Esophagus squamous epithelium (tissue), 5 donors: ENCODE measurements at regions not wholly inside any gene's neighbourhood (a gene's known extent, or its start where the extent isn't known, plus 50 kb on each side); places are given as distances from the start of the nearest gene placed in this dataset.

Source experiments
- DNase-seq: peaks from one replicate; lab custom pipeline; 2025; lab: John Stamatoyannopoulos, UW
- H3K27ac ChIP-seq, 4 donors: fragments of 200-600 bp; sonication (generic); one replicate each; pipeline ENCODE4 v1.5.1; 2016 to 2019; ENCODE audit warnings: mild to moderate bottlenecking in 1 of 4
- H3K27me3 ChIP-seq, 4 donors: fragments of 200-600 bp; sonication (generic); 1 replicate in 3 of 4; 2 replicates in 1 of 4; pipeline versions ENCODE4 v1.5.1 to v1.6.0; 2017 to 2021; ENCODE audit warnings: antibody characterized with exemption in 1 of 4
- H3K36me3 ChIP-seq, 3 donors: fragments of 200-600 bp; sonication (generic); one replicate each; pipeline ENCODE4 v1.5.1; 2016 to 2019
- H3K4me1 ChIP-seq, 3 donors: fragments of 200-600 bp; sonication (generic); one replicate each; pipeline ENCODE4 v1.5.1; 2017 to 2019
- H3K4me3 ChIP-seq, 4 donors: fragments of 200-600 bp; sonication (generic); 1 replicate in 3 of 4; 2 replicates in 1 of 4; pipeline ENCODE4 v1.5.1; 2016 to 2019; ENCODE audit warnings: mild to moderate bottlenecking in 2 of 4, moderate library complexity in 1 of 4
- H3K9me3 ChIP-seq, 3 donors: fragments of 200-600 bp; sonication (generic); one replicate each; pipeline ENCODE4 v1.5.1; 2016 to 2019
- CTCF ChIP-seq, 6 experiments: fragments of 450-650 bp in 4 of 6; fragments of 200-600 bp in 2 of 6; sonication (generic) in 2 of 6; IDR thresholded peaks; one replicate each; pipeline ENCODE4 v1.5.1; 2016 to 2019; ENCODE audit warnings: antibody characterized with exemption in 6 of 6, mild to moderate bottlenecking in 4 of 6, moderate library complexity in 4 of 6
- POLR2A ChIP-seq, 4 donors: fragments of 450-650 bp; IDR thresholded peaks; one replicate each; pipeline ENCODE4 v1.6.1; 2017; ENCODE audit warnings: antibody characterized with exemption in 4 of 4, mild to moderate bottlenecking in 4 of 4, moderate library complexity in 3 of 4
- WGBS, 2 donors: methylation state at CpG; one replicate each; pipeline ENCODE4 v1.1.5; 2018; 5-methylcytosine and 5-hydroxymethylcytosine counted together
- intact Hi-C: fragments of 100-400 bp; cut with DNase I; formaldehyde crosslinking; loops from one replicate; pipeline ENCODE4 v1.15.0; 2022
- donor health status: DM: yes; HTN: yes; CAD: no.

DNA sequence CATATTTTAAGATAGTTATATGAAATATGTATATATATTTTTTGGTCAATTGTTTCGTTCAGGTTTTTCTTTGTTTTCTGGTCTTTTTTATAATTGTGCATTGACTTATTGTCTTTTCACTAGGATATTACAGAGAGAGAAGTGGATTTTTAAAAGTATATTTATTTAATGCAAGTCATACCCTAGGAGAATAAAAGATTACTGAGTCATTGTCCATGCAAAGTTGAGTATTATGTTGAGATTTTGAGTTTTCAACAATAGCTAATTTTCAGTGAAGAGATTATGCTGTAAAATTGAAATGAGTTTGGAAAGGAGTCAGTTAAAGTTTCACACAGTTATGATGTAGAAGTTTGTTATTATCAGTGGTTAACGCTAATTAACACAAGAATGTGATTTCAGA lies 203.6 kb upstream of the SPRED2 start:
- no peak for DNase-seq
- 76 to 80% methylated on average over 2 of the region's 2 CpGs for WGBS, 2 donors
- intact Hi-C loops = no loop called here
- H3K27me3 ChIP-seq = peaks cover 0 to 24% (median 0%) of the 10 kb centered on the region in 4 donors
- no peaks in the 10 kb centered on the region for H3K9me3 ChIP-seq
- TF ChIP-seq POLR2A (IDR thresholded peaks at IDR 0.05) = no peak
- TF ChIP-seq CTCF (IDR thresholded peaks at IDR 0.05) = no peak
- H3K4me3 ChIP-seq = no peak overlapping the region
- H3K4me1 ChIP-seq = peaks cover 0 to 17% (median 0%) of the 10 kb centered on the region in 3 donors
- no peaks in the 10 kb centered on the region for H3K36me3 ChIP-seq
- no peak overlapping the region for H3K27ac ChIP-seq

DNA sequence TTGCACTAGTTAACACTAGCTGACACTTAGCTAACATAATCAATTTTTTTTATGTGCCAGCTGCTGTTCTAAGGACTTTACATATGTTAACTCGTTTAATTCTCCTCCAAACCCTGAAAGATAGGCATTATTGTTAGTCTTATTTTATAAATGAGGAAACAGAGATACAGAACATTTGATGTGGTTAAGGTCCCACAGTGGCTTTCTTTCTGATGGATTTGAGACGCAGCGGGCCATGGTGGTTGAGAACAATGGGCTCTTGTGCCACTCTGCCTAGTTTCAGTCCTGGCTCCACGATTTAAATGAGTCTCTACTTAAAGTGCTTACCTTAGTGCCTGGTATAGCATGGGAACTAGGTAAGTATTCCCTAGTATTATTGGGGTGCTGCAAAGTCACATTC lies 201.9 kb upstream of the SPRED2 start:
- Histone ChIP-seq H3K4me1 (peaks cover 0 to 3% (median 0%) of the 10 kb centered on the region in 3 donors), H3K36me3 (no peaks in the 10 kb centered on the region), H3K9me3 (no peaks in the 10 kb centered on the region), H3K27me3 (peaks cover 0 to 17% (median 0%) of the 10 kb centered on the region in 4 donors), H3K4me3 (no peak overlapping the region), H3K27ac (no peak overlapping the region)
- intact Hi-C loops = no loop called here
- TF ChIP-seq POLR2A (IDR thresholded peaks at IDR 0.05) (no peak), CTCF (IDR thresholded peaks at IDR 0.05) (no peak)
- DNase-seq = no peak
- WGBS, 2 donors = 79 to 80% methylated on average over 4 of the region's 4 CpGs

GRCh38 chr2:65630643-65631042 lies 198.2 kb upstream of the SPRED2 start:
- Histone ChIP-seq H3K27me3 (no peaks in the 10 kb centered on the region), H3K4me3 (no peak overlapping the region), H3K4me1 (no peaks in the 10 kb centered on the region), H3K27ac (no peak overlapping the region), H3K36me3 (no peaks in the 10 kb centered on the region), H3K9me3 (no peaks in the 10 kb centered on the region)
- WGBS, 2 donors = 62 to 63% methylated on average over 3 of the region's 3 CpGs
- intact Hi-C loops = no loop called here
- no peak for DNase-seq
- TF ChIP-seq CTCF (IDR thresholded peaks at IDR 0.05) (no peak), POLR2A (IDR thresholded peaks at IDR 0.05) (no peak)

GRCh38 chr2:65628156-65628555 lies 195.8 kb upstream of the SPRED2 start:
- WGBS, 2 donors = 83 to 89% methylated on average over 2 of the region's 2 CpGs
- Histone ChIP-seq H3K27ac (no peak overlapping the region), H3K36me3 (no peaks in the 10 kb centered on the region), H3K4me1 (no peaks in the 10 kb centered on the region), H3K27me3 (peaks cover 0 to 9% (median 0%) of the 10 kb centered on the region in 4 donors), H3K4me3 (no peak overlapping the region), H3K9me3 (no peaks in the 10 kb centered on the region)
- intact Hi-C loops = no loop called here
- no peak for DNase-seq
- TF ChIP-seq CTCF (IDR thresholded peaks at IDR 0.05) (no peak), POLR2A (IDR thresholded peaks at IDR 0.05) (no peak)

GRCh38 chr2:65626831-65627230 lies 194.4 kb upstream of the SPRED2 start:
- TF ChIP-seq CTCF (IDR thresholded peaks at IDR 0.05) = no peak
- TF ChIP-seq POLR2A (IDR thresholded peaks at IDR 0.05) = no peak
- Histone ChIP-seq H3K4me3 (no peak overlapping the region), H3K27me3 (peaks cover 0 to 22% (median 0%) of the 10 kb centered on the region in 4 donors), H3K9me3 (no peaks in the 10 kb centered on the region), H3K27ac (no peak overlapping the region), H3K4me1 (no peaks in the 10 kb centered on the region), H3K36me3 (no peaks in the 10 kb centered on the region)
- DNase-seq = no peak
- intact Hi-C loops = no loop called here
